MM.1S (cell line): ENCODE measurements at regions not wholly inside any gene's neighbourhood (a gene's known extent, or its start where the extent isn't known, plus 50 kb on each side); places are given as distances from the start of the nearest gene placed in this dataset.

Source experiments
- DNase-seq: peaks from one replicate; pipeline ENCODE4 v3.0.0-alpha.2; 2015
- H2AFZ ChIP-seq: fragments of 300-600 bp; sonication (generic); 2 replicates; pipeline ENCODE4 v1.6.0; 2016; ENCODE audit warnings: antibody characterized with exemption, low read length
- H3F3A ChIP-seq: fragments of 300-600 bp; sonication (generic); 2 replicates; pipeline ENCODE4 v1.6.1; 2016; ENCODE audit warnings: mild to moderate bottlenecking, antibody characterized with exemption, low read length, moderate library complexity, mixed read lengths; ENCODE audit not compliant: insufficient read depth
- H3K27ac ChIP-seq: fragments of 300-600 bp; sonication (generic); 2 replicates; pipeline ENCODE4 v1.5.1; 2016; ENCODE audit warnings: mild to moderate bottlenecking, low read length
- H3K27me3 ChIP-seq: fragments of 300-600 bp; sonication (generic); replicated peaks from 2 replicates; pipeline ENCODE4 v1.6.0; 2016; ENCODE audit warnings: low read length; ENCODE audit not compliant: insufficient read depth
- H3K36me3 ChIP-seq: fragments of 300-600 bp; sonication (generic); replicated peaks from 2 replicates; pipeline ENCODE4 v1.6.1; 2016; ENCODE audit warnings: mild to moderate bottlenecking, low read length, mixed read lengths; ENCODE audit not compliant: insufficient read depth
- H3K4me1 ChIP-seq: fragments of 300-600 bp; sonication (generic); 2 replicates; pipeline ENCODE4 v1.6.1; 2016; ENCODE audit warnings: low read length, mixed read lengths
- H3K4me2 ChIP-seq: fragments of 300-600 bp; sonication (generic); 2 replicates; pipeline ENCODE4 v1.6.0; 2016; ENCODE audit warnings: low read depth, low read length
- H3K4me3 ChIP-seq: fragments of 300-600 bp; sonication (generic); 2 replicates; pipeline ENCODE4 v1.5.1; 2016; ENCODE audit warnings: low read length, mixed read lengths
- H3K79me2 ChIP-seq: fragments of 300-600 bp; sonication (generic); 2 replicates; pipeline ENCODE4 v1.6.1; 2016; ENCODE audit warnings: mixed run types, low read length, mixed read lengths
- H3K9ac ChIP-seq: fragments of 300-600 bp; sonication (generic); 2 replicates; pipeline ENCODE4 v1.6.1; 2016; ENCODE audit warnings: low read length, mixed read lengths
- H3K9me2 ChIP-seq: fragments of 300-600 bp; sonication (generic); replicated peaks from 2 replicates; pipeline ENCODE4 v1.6.1; 2016; ENCODE audit warnings: mild to moderate bottlenecking, low read length, mixed read lengths; ENCODE audit not compliant: insufficient read depth
- H3K9me3 ChIP-seq: fragments of 300-600 bp; sonication (generic); replicated peaks from 2 replicates; pipeline ENCODE4 v1.6.1; 2016; ENCODE audit warnings: mild to moderate bottlenecking, low read length, mixed read lengths; ENCODE audit not compliant: insufficient read depth
- H4K20me1 ChIP-seq: fragments of 300-600 bp; sonication (generic); 2 replicates; pipeline ENCODE4 v1.6.1; 2016; ENCODE audit warnings: mild to moderate bottlenecking, low read length, moderate library complexity, mixed read lengths; ENCODE audit not compliant: insufficient read depth
- CTCF ChIP-seq: fragments of 300-600 bp; sonication (generic); IDR thresholded peaks from 2 replicates; pipeline ENCODE4 v1.5.1; 2016; ENCODE audit warnings: antibody characterized with exemption, low read length, mixed read lengths
- EZH2 ChIP-seq: fragments of 300-600 bp; sonication (generic); optimal IDR thresholded peaks from 2 replicates; pipeline ENCODE3; 2017; ENCODE audit warnings: low read depth, mild to moderate bottlenecking, antibody characterized with exemption, low read length, mixed read lengths
- EZH2phosphoT487 ChIP-seq: fragments of 300-600 bp; sonication (generic); IDR thresholded peaks from 2 replicates; pipeline ENCODE4 v1.6.1; 2018; ENCODE audit warnings: antibody characterized with exemption, low read length

DNA sequence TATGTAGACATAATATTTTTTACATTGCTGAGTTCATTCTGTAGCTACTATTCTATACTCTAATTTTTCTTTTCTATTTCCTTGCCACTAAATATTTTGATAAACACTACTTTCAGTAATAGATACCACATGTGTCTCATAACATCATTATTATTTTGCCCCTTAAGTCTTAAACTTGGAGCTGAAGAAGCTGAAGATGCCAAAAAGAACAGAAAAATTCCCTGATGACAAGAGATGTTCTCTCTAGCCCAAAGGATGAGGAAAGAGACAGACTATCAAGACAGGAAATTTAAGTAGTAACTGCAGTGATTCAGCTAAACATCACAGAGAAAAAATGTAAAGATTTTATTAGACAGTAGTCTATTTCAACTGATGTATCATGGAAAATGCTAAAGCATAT is 322.0 kb upstream of the KLHL1 start:
- Histone ChIP-seq H3K27me3 (no peaks in the 10 kb centered on the region), H4K20me1 (no peaks in the 10 kb centered on the region), H3K9me2 (no peaks in the 10 kb centered on the region), H2AFZ (no peak overlapping the region), H3K9me3 (no peaks in the 10 kb centered on the region), H3K4me1 (no peaks in the 10 kb centered on the region), H3K9ac (no peak overlapping the region), H3K27ac (no peak overlapping the region), H3K4me3 (no peak overlapping the region), H3K79me2 (no peaks in the 10 kb centered on the region), H3F3A (no peaks in the 10 kb centered on the region), H3K4me2 (no peak overlapping the region), H3K36me3 (no peaks in the 10 kb centered on the region)
- no peak for DNase-seq
- TF ChIP-seq CTCF (no peak), EZH2 (no peak), EZH2phosphoT487 (no peak)

DNA sequence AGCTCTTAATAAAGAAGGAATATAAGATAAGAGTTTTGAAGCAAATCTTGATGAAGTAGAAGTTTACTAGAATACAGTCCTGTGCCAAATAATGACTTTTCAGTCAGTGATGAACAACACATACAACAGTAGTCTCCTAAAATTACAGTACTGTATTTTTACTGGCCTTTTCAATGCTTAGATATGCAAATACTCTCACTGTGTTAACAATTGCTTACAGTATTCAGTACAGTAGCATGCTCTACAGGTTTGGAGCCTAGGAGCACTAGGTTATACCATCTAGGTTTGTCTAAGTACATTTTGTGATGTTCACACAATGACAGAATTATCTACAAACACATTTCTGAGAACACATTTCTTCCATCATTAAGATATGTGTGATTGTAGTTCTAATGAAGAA is 316.7 kb upstream of the KLHL1 start:
- no peak for DNase-seq
- H3K36me3 ChIP-seq = no peaks in the 10 kb centered on the region
- H3F3A ChIP-seq = no peaks in the 10 kb centered on the region
- no peak overlapping the region for H3K9ac ChIP-seq
- no peak overlapping the region for H3K4me3 ChIP-seq
- no peaks in the 10 kb centered on the region for H3K79me2 ChIP-seq
- no peaks in the 10 kb centered on the region for H3K9me2 ChIP-seq
- no peak overlapping the region for H3K4me2 ChIP-seq
- H3K27ac ChIP-seq = no peak overlapping the region
- no peak for TF ChIP-seq CTCF
- no peak for TF ChIP-seq EZH2phosphoT487
- H3K9me3 ChIP-seq = no peaks in the 10 kb centered on the region
- H3K27me3 ChIP-seq = no peaks in the 10 kb centered on the region
- no peaks in the 10 kb centered on the region for H3K4me1 ChIP-seq
- no peaks in the 10 kb centered on the region for H4K20me1 ChIP-seq
- no peak overlapping the region for H2AFZ ChIP-seq

GRCh38 chr13:70424428-70424827 is 316.2 kb upstream of the KLHL1 start:
- Histone ChIP-seq H3K79me2 (no peaks in the 10 kb centered on the region), H3K27me3 (no peaks in the 10 kb centered on the region), H3K9me2 (no peaks in the 10 kb centered on the region), H3K4me1 (no peaks in the 10 kb centered on the region), H3K36me3 (no peaks in the 10 kb centered on the region), H3K9me3 (no peaks in the 10 kb centered on the region), H3K9ac (no peak overlapping the region), H3K4me3 (no peak overlapping the region), H3F3A (no peaks in the 10 kb centered on the region), H3K27ac (no peak overlapping the region), H2AFZ (no peak overlapping the region), H4K20me1 (no peaks in the 10 kb centered on the region), H3K4me2 (no peak overlapping the region)
- DNase-seq = no peak
- no peak for TF ChIP-seq EZH2phosphoT487
- no peak for TF ChIP-seq CTCF
- no peak for TF ChIP-seq EZH2

- Histone ChIP-seq H3K79me2 (no peaks in the 10 kb centered on the region), H3K4me3 (no peak overlapping the region), H4K20me1 (no peaks in the 10 kb centered on the region), H3K4me2 (no peak overlapping the region), H3K9me3 (no peaks in the 10 kb centered on the region), H3F3A (no peaks in the 10 kb centered on the region), H3K27ac (no peak overlapping the region), H3K9ac (no peak overlapping the region), H3K9me2 (no peaks in the 10 kb centered on the region), H3K27me3 (no peaks in the 10 kb centered on the region), H2AFZ (no peak overlapping the region), H3K36me3 (no peaks in the 10 kb centered on the region), H3K4me1 (no peaks in the 10 kb centered on the region)
- TF ChIP-seq EZH2 (no peak), CTCF (no peak)
- DNase-seq = no peak
Measured at GRCh38 chr13:70415136-70415535, 306.9 kb upstream of the KLHL1 start.
